ENCODE measurements at regions not wholly inside any gene's neighbourhood (a gene's known extent, or its start where the extent isn't known, plus 50 kb on each side); places are given as distances from the start of the nearest gene placed in this dataset.
A peak's percentile ranks its signal among the peaks of the same experiment; 100 is the strongest.

DNA sequence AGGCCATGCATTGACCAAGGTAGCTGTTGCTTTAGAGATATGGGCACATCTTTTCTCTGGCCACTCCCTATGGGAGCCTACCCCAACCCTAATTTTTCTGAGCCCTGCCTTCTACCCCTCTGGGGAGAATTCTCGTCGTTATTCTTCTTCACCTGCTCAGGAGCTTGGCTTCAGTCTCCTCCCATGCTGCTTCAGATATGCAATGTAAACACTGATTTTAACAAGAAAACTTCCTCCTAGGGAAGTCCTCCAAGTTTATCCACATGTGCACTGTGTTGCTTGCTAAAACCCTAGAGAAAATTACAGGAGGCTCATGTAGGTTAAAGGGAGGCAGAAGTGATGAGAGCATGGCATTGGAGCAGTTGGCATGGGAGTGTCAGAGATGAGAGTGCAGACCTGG is 445.2 kb upstream of the MDFIC2 start:
- Histone ChIP-seq H3K4me3 (no peak overlapping the region), H4K20me1 (no peaks in the 10 kb centered on the region), H3K4me1 (peaks cover 0 to 14% (median 0%) of the 10 kb centered on the region in 10 experiments; a peak in 6 of 20 replicates), H3K27me3 (no peaks in the 10 kb centered on the region), H3K9ac (no peak overlapping the region), H3K27ac (no peak overlapping the region), H3K9me3 (replicated peaks in 1 of 11) (peaks cover 0 to 5% (median 0%) of the 10 kb centered on the region in 11 experiments; a peak in 1 of 22 replicates), H3K4me2 (no peak overlapping the region), H3K36me3 (no peaks in the 10 kb centered on the region)
- no peak for TF ChIP-seq Cebpa-rat (IDR thresholded peaks at IDR 0.05)

DNA sequence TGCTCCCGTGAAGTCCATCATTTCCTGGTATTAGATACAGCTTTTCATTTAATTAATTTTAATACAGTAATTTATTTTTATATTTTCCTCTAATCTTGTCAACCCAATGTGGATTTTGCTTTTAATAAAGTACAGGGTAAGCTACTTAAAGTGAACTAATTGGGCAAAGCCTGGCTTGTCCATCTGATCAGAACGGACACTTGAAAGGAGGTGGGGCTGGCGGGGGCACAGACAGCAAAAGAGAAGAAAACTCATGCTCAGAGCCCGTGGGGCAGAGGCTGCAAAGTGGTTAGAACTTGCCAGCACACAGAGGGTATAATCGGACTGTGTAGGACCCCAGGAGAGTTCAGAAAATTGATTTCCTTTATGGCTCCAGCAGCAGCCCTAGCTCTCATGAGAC is 443.1 kb upstream of the MDFIC2 start:
- H3K4me2 ChIP-seq = no peak overlapping the region
- H4K20me1 ChIP-seq = no peaks in the 10 kb centered on the region
- no peak overlapping the region for H3K4me3 ChIP-seq
- no peaks in the 10 kb centered on the region for H3K36me3 ChIP-seq
- peaks cover 0 to 14% (median 0%) of the 10 kb centered on the region in 10 experiments; a peak in 6 of 20 replicates for H3K4me1 ChIP-seq
- no peak overlapping the region for H3K27ac ChIP-seq
- TF ChIP-seq Cebpa-rat (IDR thresholded peaks at IDR 0.05) = no peak
- no peaks in the 10 kb centered on the region for H3K27me3 ChIP-seq
- peaks cover 0 to 7% (median 0%) of the 10 kb centered on the region in 11 experiments; a peak in 2 of 22 replicates for H3K9me3 ChIP-seq (replicated peaks in 1 of 11)
- no peak overlapping the region for H3K9ac ChIP-seq

DNA sequence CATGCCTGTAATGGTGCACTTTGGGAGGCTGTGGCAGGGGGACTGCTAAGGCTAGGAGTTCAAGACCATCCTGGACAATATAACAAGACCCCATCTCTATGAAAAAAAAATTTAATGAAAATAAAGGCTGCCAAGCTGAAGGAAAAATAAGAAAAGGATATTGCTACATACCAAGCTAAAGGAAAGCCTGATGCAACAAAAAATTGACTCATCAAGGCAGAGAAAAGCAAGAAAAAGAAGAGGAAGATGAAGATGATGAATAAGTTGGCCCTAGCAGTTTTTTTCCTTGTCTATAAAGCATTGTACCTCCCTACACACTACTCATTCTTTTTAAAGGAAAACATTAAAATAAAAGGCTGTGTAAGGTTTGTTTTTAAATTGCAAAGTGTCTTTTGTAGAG is 441.9 kb upstream of the MDFIC2 start:
- Histone ChIP-seq H3K27ac (no peak overlapping the region), H3K9ac (no peak overlapping the region), H3K36me3 (no peaks in the 10 kb centered on the region), H3K4me2 (peak overlapping the region in 4 of 11 experiments; percentile 4 to 51 (median 35); a peak in 7 of 22 replicates), H3K4me1 (peaks cover 0 to 14% (median 0%) of the 10 kb centered on the region in 10 experiments; a peak in 6 of 20 replicates), H3K9me3 (replicated peaks in 1 of 11) (peaks cover 0 to 7% (median 0%) of the 10 kb centered on the region in 11 experiments; a peak in 2 of 22 replicates), H3K27me3 (no peaks in the 10 kb centered on the region), H3K4me3 (no peak overlapping the region), H4K20me1 (no peaks in the 10 kb centered on the region)
- TF ChIP-seq Cebpa-rat (IDR thresholded peaks at IDR 0.05) = no peak

DNA sequence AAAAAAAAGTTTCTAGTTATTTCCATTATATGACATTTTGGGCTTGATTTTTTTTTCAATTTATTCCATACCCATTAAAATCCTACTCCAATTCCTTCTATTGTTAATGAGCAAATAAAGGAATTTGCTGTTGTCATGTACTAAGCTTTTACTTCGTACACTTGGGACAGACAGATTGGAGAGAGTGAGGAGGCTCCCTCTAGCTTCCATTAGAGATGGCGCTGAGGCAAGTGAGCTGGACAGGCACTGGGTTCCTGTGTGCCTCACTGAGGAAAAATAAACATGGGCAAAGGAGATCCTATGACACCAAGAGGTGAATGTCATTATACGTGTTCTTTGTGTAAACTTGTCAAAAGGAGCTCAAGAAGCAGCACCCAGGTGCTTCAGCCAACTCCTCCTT is 441.1 kb upstream of the MDFIC2 start:
- H3K27me3 ChIP-seq = no peaks in the 10 kb centered on the region
- H3K4me3 ChIP-seq = no peak overlapping the region
- TF ChIP-seq Cebpa-rat (IDR thresholded peaks at IDR 0.05) = no peak
- no peaks in the 10 kb centered on the region for H4K20me1 ChIP-seq
- peaks cover 0 to 7% (median 0%) of the 10 kb centered on the region in 11 experiments; a peak in 2 of 22 replicates for H3K9me3 ChIP-seq (replicated peaks in 1 of 11)
- peaks cover 0 to 14% (median 0%) of the 10 kb centered on the region in 10 experiments; a peak in 6 of 20 replicates for H3K4me1 ChIP-seq
- no peak overlapping the region for H3K27ac ChIP-seq
- no peak overlapping the region for H3K9ac ChIP-seq
- no peaks in the 10 kb centered on the region for H3K36me3 ChIP-seq
- peak overlapping the region in 2 of 11 experiments; percentile 44 to 51; a peak in 1 of 22 replicates for H3K4me2 ChIP-seq

DNA sequence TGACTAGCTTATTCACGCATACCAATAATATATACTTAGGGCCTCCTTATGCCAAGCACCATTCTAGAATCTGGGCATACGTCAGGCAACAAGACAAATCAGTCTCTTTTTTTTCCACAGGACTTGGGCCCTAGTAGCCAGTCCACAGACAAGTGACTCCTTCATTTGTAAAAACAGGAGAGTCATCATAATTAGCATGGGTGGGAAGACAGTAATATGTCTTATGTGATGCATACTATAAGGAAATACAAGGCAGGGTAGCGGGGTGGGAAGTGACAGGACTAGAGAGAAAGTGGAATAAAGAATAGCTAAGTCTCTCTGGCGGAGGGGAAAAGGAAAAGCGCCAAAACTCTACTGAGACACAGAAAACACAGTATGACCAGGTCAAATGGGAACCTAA is 439.6 kb upstream of the MDFIC2 start:
- no peaks in the 10 kb centered on the region for H4K20me1 ChIP-seq
- TF ChIP-seq Cebpa-rat (IDR thresholded peaks at IDR 0.05) = no peak
- H3K27me3 ChIP-seq = no peaks in the 10 kb centered on the region
- H3K4me1 ChIP-seq = peaks cover 0 to 14% (median 0%) of the 10 kb centered on the region in 10 experiments; a peak in 6 of 20 replicates
- no peak overlapping the region for H3K9ac ChIP-seq
- H3K4me3 ChIP-seq = no peak overlapping the region
- H3K4me2 ChIP-seq = no peak overlapping the region
- peaks cover 0 to 7% (median 0%) of the 10 kb centered on the region in 11 experiments; a peak in 2 of 22 replicates for H3K9me3 ChIP-seq (replicated peaks in 1 of 11)
- no peak overlapping the region for H3K27ac ChIP-seq
- no peaks in the 10 kb centered on the region for H3K36me3 ChIP-seq

DNA sequence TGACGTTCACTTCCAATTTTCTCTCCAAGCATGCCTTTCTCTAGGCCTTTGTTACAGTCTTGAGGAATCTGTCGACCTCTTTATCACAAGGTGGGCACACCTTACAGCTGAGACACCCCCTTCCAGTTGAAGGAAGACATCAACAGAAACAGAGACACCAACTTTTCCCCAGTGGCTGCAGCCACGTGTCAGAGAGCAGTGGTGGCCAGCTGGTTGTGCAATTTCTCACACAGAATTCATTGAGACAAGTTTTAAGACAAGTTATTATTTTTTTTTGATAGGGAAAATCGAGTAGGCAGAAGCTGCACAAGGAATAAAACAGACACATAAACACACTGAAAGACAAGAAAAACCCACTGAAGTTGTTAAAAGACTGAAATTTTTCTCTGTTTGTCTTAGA is 436.7 kb upstream of the MDFIC2 start:
- Histone ChIP-seq H4K20me1 (no peaks in the 10 kb centered on the region), H3K27ac (no peak overlapping the region), H3K4me1 (peaks cover 0 to 6% (median 0%) of the 10 kb centered on the region in 10 experiments; a peak in 6 of 20 replicates), H3K9me3 (replicated peaks in 1 of 11) (peaks cover 0 to 7% (median 0%) of the 10 kb centered on the region in 11 experiments; a peak in 2 of 22 replicates), H3K36me3 (no peaks in the 10 kb centered on the region), H3K4me2 (no peak overlapping the region), H3K27me3 (no peaks in the 10 kb centered on the region), H3K4me3 (no peak overlapping the region), H3K9ac (no peak overlapping the region)
- TF ChIP-seq Cebpa-rat (IDR thresholded peaks at IDR 0.05) = no peak

DNA sequence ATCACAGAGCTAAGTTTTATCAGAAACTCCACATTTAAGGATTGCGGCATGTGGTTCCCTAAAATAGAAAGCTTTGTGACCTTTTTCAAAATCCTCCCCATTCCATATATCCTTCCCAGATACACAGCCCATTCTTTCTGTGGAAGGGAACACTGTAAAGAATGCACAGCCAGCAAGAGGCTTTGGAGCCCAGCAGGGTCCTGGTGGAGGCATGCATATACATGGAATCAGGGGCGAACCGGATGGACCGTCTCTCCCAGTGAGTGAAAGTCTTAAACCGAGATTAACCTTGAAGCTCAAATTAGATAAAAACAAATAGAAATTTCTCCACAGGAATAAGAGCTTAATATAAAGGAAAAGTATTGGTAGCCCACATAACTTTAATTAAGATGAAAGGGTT is 436.2 kb upstream of the MDFIC2 start:
- no peak overlapping the region for H3K27ac ChIP-seq
- H3K9me3 ChIP-seq (replicated peaks in 1 of 11) = peaks cover 0 to 7% (median 0%) of the 10 kb centered on the region in 11 experiments; a peak in 2 of 22 replicates
- no peaks in the 10 kb centered on the region for H3K36me3 ChIP-seq
- no peaks in the 10 kb centered on the region for H3K27me3 ChIP-seq
- H3K4me2 ChIP-seq = no peak overlapping the region
- H3K9ac ChIP-seq = no peak overlapping the region
- peaks cover 0 to under 1% (median 0%) of the 10 kb centered on the region in 10 experiments; a peak in 1 of 20 replicates for H3K4me1 ChIP-seq
- no peak for TF ChIP-seq Cebpa-rat (IDR thresholded peaks at IDR 0.05)
- no peaks in the 10 kb centered on the region for H4K20me1 ChIP-seq
- H3K4me3 ChIP-seq = no peak overlapping the region

DNA sequence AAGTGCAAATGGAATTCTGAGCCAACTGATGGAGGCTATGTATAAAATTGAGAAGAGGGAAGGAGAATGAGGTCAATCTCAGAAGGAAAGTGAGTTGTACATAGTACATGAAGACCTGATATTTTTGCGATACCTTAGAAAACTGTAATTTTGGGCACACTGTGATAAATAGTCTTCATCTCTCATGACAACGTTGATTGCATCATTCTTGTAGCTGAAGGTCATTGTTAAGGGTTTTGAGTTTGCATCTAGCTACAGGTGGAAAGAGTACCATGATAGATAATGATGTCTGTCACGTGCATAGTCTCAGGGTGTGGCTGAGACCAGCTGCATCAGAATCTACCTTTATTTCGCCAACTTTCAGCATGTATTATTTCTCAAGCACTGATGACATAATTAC is 435.4 kb upstream of the MDFIC2 start:
- Histone ChIP-seq H3K4me3 (no peak overlapping the region), H3K4me1 (no peaks in the 10 kb centered on the region), H3K9me3 (replicated peaks in 1 of 11) (peaks cover 0 to 7% (median 0%) of the 10 kb centered on the region in 11 experiments; a peak in 2 of 22 replicates), H3K36me3 (no peaks in the 10 kb centered on the region), H3K9ac (no peak overlapping the region), H3K27ac (no peak overlapping the region), H3K4me2 (no peak overlapping the region), H4K20me1 (no peaks in the 10 kb centered on the region), H3K27me3 (no peaks in the 10 kb centered on the region)
- TF ChIP-seq Cebpa-rat (IDR thresholded peaks at IDR 0.05) = no peak

DNA sequence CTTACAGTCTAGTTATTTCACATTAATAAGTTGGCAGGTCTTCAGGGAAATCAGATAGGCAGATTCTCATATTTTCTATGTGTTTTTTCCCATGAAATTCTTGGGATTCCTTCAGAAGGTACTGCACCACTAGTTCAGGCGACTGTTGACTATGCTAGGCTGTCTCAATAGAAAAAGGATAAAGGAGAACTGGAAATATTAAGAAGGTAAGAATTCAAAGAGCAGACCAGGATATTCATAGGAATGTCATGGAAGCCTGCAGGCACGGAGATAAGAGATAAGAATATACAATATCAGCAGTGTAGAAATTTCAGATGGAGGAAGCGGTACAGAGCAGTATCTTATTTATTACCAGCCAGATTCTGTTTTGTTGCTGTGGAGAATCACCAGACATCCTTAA is 432.1 kb upstream of the MDFIC2 start:
- H3K4me1 ChIP-seq = no peaks in the 10 kb centered on the region

DNA sequence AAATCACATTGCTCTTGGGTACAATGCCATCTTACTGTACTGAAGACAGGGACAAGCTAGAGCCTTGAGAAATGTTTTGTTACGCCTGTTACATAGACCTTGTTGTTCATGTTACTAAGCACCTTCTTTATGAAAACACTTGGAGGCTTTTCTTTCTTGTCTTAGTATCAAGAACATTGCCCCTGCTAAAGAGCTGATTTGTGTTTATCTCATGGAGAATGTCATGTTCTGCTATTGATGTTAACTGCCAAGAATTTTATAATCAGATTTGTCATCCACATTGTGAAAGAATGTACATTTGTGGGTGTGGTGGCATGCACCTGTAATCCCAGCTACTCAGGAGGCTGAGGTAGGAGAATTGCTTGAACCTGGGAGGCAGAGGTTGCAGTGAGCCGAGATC is 431.3 kb upstream of the MDFIC2 start:
- no peak overlapping the region for H3K27ac ChIP-seq
- H3K4me1 ChIP-seq = no peaks in the 10 kb centered on the region
- no peak overlapping the region for H3K4me2 ChIP-seq
- no peaks in the 10 kb centered on the region for H4K20me1 ChIP-seq
- H3K9ac ChIP-seq = no peak overlapping the region
- no peaks in the 10 kb centered on the region for H3K36me3 ChIP-seq
- no peaks in the 10 kb centered on the region for H3K9me3 ChIP-seq (replicated peaks in 1 of 11)
- H3K27me3 ChIP-seq = no peaks in the 10 kb centered on the region
- TF ChIP-seq Cebpa-rat (IDR thresholded peaks at IDR 0.05) = no peak
- H3K4me3 ChIP-seq = no peak overlapping the region

More for the DNA sequence above, 432.1 kb upstream of the MDFIC2 start:
- no peak overlapping the region for H3K4me2 ChIP-seq
- no peak overlapping the region for H3K4me3 ChIP-seq
- no peak overlapping the region for H3K27ac ChIP-seq
- TF ChIP-seq Cebpa-rat (IDR thresholded peaks at IDR 0.05) = no peak
- no peaks in the 10 kb centered on the region for H3K27me3 ChIP-seq
- H3K9ac ChIP-seq = no peak overlapping the region
- H3K9me3 ChIP-seq (replicated peaks in 1 of 11) = no peaks in the 10 kb centered on the region
- no peaks in the 10 kb centered on the region for H3K36me3 ChIP-seq
- no peaks in the 10 kb centered on the region for H4K20me1 ChIP-seq
